K562 (cell line): ENCODE measurements at regions not wholly inside any gene's neighbourhood (a gene's known extent, or its start where the extent isn't known, plus 50 kb on each side); places are given as distances from the start of the nearest gene placed in this dataset.

Experiments used
- ATAC-seq: fragments of 200-7000 bp; cut with Tn5 transposase; 3 replicates; pipeline ENCODE4 v1.9.1; 2020; ENCODE audit warnings: moderate library complexity
- BruUV-seq: library from RNA; stranded (reverse); fragments of 400-500 nt; replicated peaks from 2 replicates; lab custom pipeline; 2021; lab: Mats Ljungman, UMichigan
- CTCF ChIA-PET: fragments of 300-600 bp; formaldehyde crosslinking; extraction: SDS; loops from one replicate; lab custom pipeline; 2021; ENCODE audit warnings: low intra/inter-chr PET ratio; lab: Yijun Ruan, JAX
- POLR2A ChIA-PET: fragments of 300-600, 350-650 bp; sonication (Branson Sonifier 250); formaldehyde crosslinking; extraction: SDS; loops from one replicate; lab custom pipeline; 2021; ENCODE audit warnings: antibody characterized with exemption, inconsistent platforms; lab: Yijun Ruan, JAX
- DNase-seq, 4 experiments: peaks; one replicate each; pipeline versions ENCODE4 v3.0.0 to v3.0.0-alpha.2; 2011 to 2018; ENCODE audit warnings: low spot score in 3 of 4, mixed read lengths in 3 of 4; ENCODE audit errors: extremely low read depth in 1 of 4
- FAIRE-seq: peaks from 2 replicates; lab custom pipeline; 2011; peaks lifted over from hg19 to GRCh38; lab: Jason Lieb, UNC
- H2AFZ ChIP-seq: 2 replicates; pipeline ENCODE4 v1.6.0; 2011; ENCODE audit warnings: low read depth, low read length, control low read depth, inconsistent platforms
- H3K27ac ChIP-seq: fragments of 200-600 bp; 3 replicates; pipeline ENCODE4 v1.8.0; 2011; ENCODE audit warnings: low read depth, mild to moderate bottlenecking, control low read depth, inconsistent platforms, low read length, moderate library complexity, mixed read lengths; ENCODE audit errors: extremely low read depth
- H3K27me3 ChIP-seq, 2 experiments: fragments of 300-600 bp in 1 of 2; 2 replicates in 1 of 2; 3 replicates in 1 of 2; pipeline versions ENCODE4 v1.6.0 to v1.8.0; 2011; ENCODE audit warnings: inconsistent platforms in 2 of 2, low read length in 2 of 2, mild to moderate bottlenecking in 1 of 2, mixed read lengths in 1 of 2, moderate library complexity in 1 of 2; ENCODE audit not compliant: control insufficient read depth in 2 of 2, insufficient read depth in 2 of 2
- H3K36me3 ChIP-seq: fragments of 300-600 bp; 3 replicates; pipeline ENCODE4 v1.8.0; 2011; ENCODE audit warnings: mild to moderate bottlenecking, low read length, inconsistent platforms; ENCODE audit not compliant: control insufficient read depth, insufficient read depth
- H3K4me1 ChIP-seq, 2 experiments: fragments of 200-600 bp in 1 of 2; replicated peaks in 1 of 2; 2 replicates in 1 of 2; 3 replicates in 1 of 2; pipeline versions ENCODE4 v1.5.1 to v1.8.0; 2011; ENCODE audit warnings: inconsistent platforms in 2 of 2, low read length in 2 of 2, mild to moderate bottlenecking in 1 of 2, mixed read lengths in 1 of 2, moderate library complexity in 1 of 2; ENCODE audit not compliant: control insufficient read depth in 2 of 2, insufficient read depth in 2 of 2
- H3K4me2 ChIP-seq: 2 replicates; pipeline ENCODE4 v1.6.1; 2011; ENCODE audit warnings: low read length, control low read depth, inconsistent platforms, mixed read lengths; ENCODE audit not compliant: insufficient read depth
- H3K4me3 ChIP-seq: fragments of 200-600 bp; sonication (generic), shearing (Covaris generic); 2 replicates; pipeline ENCODE4 v1.5.1; 2016; ENCODE audit warnings: control low read depth, inconsistent platforms
- H3K79me2 ChIP-seq: fragments of 200-600 bp; 3 replicates; pipeline ENCODE4 v1.8.0; 2011; ENCODE audit warnings: low read length, inconsistent platforms; ENCODE audit not compliant: control insufficient read depth, insufficient read depth
- H3K9ac ChIP-seq, 2 experiments: 2 replicates each; pipeline versions ENCODE4 v1.6.0 to v1.6.1; 2011; ENCODE audit warnings: low read depth in 2 of 2, low read length in 2 of 2, control low read depth in 1 of 2, inconsistent platforms in 1 of 2, mild to moderate bottlenecking in 1 of 2, mixed read lengths in 1 of 2; ENCODE audit not compliant: insufficient read depth in 1 of 2
- H3K9me1 ChIP-seq: one replicate; pipeline ENCODE4 v1.6.0; 2011; ENCODE audit warnings: inconsistent platforms, mild to moderate bottlenecking, low read length, moderate library complexity; ENCODE audit not compliant: control insufficient read depth, insufficient read depth
- H3K9me3 ChIP-seq: replicated peaks from 2 replicates; pipeline ENCODE4 v1.5.1; 2011; ENCODE audit warnings: low read depth, low read length, inconsistent platforms; ENCODE audit not compliant: control insufficient read depth, insufficient read depth
- H4K20me1 ChIP-seq: replicated peaks from 2 replicates; pipeline ENCODE4 v1.6.1; 2011; ENCODE audit warnings: low read length, inconsistent platforms, mixed read lengths; ENCODE audit not compliant: control insufficient read depth, insufficient read depth
- CHCHD3 ChIP-seq: fragments of 250-450 bp; sonication (Bioruptor Pico); IDR thresholded peaks from 2 replicates; pipeline ENCODE4 v2.1.2; 2022; ENCODE audit warnings: mild to moderate bottlenecking
- DPF2 ChIP-seq: fragments of 450-650 bp; IDR thresholded peaks from 2 replicates; pipeline ENCODE4 v1.6.1; 2016
- IRF2 ChIP-seq: sonication (generic); formaldehyde crosslinking; IDR thresholded peaks from 2 replicates; pipeline ENCODE4 v1.8.1; 2022; ENCODE audit warnings: mild to moderate bottlenecking, missing genetic modification reagents
- NELFE ChIP-seq: IDR thresholded peaks from 2 replicates; pipeline ENCODE4 v1.6.1; 2011; ENCODE audit warnings: mild to moderate bottlenecking; ENCODE audit not compliant: insufficient read depth, insufficient read length
- NUFIP1 ChIP-seq: fragments of 450-650 bp; IDR thresholded peaks from 2 replicates; pipeline ENCODE4 v1.6.1; 2018; ENCODE audit not compliant: partially characterized antibody
- RBM14 ChIP-seq: fragments of 200-400 bp; formaldehyde crosslinking; IDR thresholded peaks from 2 replicates; pipeline ENCODE4 v1.6.1; 2018; ENCODE audit warnings: low read depth, mild to moderate bottlenecking, low read length, moderate library complexity, borderline replicate concordance; ENCODE audit not compliant: insufficient read depth
- SAFB ChIP-seq: fragments of 200-400 bp; formaldehyde crosslinking; IDR thresholded peaks from 2 replicates; pipeline ENCODE4 v1.6.1; 2017; ENCODE audit warnings: low read depth, low read length, borderline replicate concordance
- SMARCA4 ChIP-seq: fragments of 450-650 bp; IDR thresholded peaks from 2 replicates; pipeline ENCODE4 v1.6.1; 2016
- SRSF9 ChIP-seq: fragments of 200-400 bp; formaldehyde crosslinking; IDR thresholded peaks from 2 replicates; pipeline ENCODE4 v1.6.1; 2017; ENCODE audit warnings: low read depth, low read length, borderline replicate concordance
- STAT6 ChIP-seq: sonication (generic); formaldehyde crosslinking; IDR thresholded peaks from 2 replicates; pipeline ENCODE4 v1.8.1; 2023; ENCODE audit warnings: mild to moderate bottlenecking, missing genetic modification reagents
- ZC3H11A ChIP-seq: IDR thresholded peaks from 2 replicates; pipeline ENCODE4 v1.6.1; 2012; ENCODE audit warnings: low read depth, low read length, improper control_type of control experiment
- ZFP91 ChIP-seq: sonication (generic); formaldehyde crosslinking; IDR thresholded peaks from 2 replicates; pipeline ENCODE4 v1.8.0; 2022; ENCODE audit warnings: mild to moderate bottlenecking, missing genetic modification reagents
- ZNF217 ChIP-seq: sonication (generic); formaldehyde crosslinking; IDR thresholded peaks from 2 replicates; pipeline ENCODE4 v1.8.0; 2022; ENCODE audit warnings: mild to moderate bottlenecking, missing genetic modification reagents
- WGBS: fragments of 100-300 bp; shearing (Covaris generic); methylation state at CpG from one replicate; pipeline ENCODE4 v1.1.6; 2016; ENCODE audit warnings: low coverage, mixed read lengths; ENCODE audit not compliant: insufficient coverage; ENCODE audit errors: missing lambda C conversion rate; 5-methylcytosine and 5-hydroxymethylcytosine counted together
- in situ Hi-C: fragments of 300-500 bp; cut with MboI; formaldehyde crosslinking; loops from 4 replicates; pipeline ENCODE4 v1.15.0; 2018; ENCODE audit warnings: inconsistent platforms, mixed read lengths
- intact Hi-C: fragments of 100-400 bp; cut with micrococcal nuclease; formaldehyde crosslinking; loops from 2 replicates; pipeline ENCODE4 v1.14.2; 2022

- Histone ChIP-seq H3K4me2 (no peak overlapping the region), H2AFZ (no peak overlapping the region), H4K20me1 (no peaks in the 10 kb centered on the region), H3K9me1 (no peaks in the 10 kb centered on the region), H3K27me3 (no peaks in the 10 kb centered on the region), H3K4me3 (no peak overlapping the region), H3K9ac (no peak overlapping the region), H3K27ac (no peak overlapping the region), H3K9me3 (no peaks in the 10 kb centered on the region), H3K79me2 (no peaks in the 10 kb centered on the region), H3K4me1 (peaks cover 19 to 28% of the 10 kb centered on the region in 2 experiments), H3K36me3 (no peaks in the 10 kb centered on the region)
- ChIA-PET POLR2A (interaction anchor here (0.8 kb wide), 1 partner anchor 483 kb away, joined by 3 read pairs; no protein-coding TSS in a partner anchor), CTCF (no interaction called here)
- BruUV-seq: no TSS peak
- TF ChIP-seq SAFB (no peak), ZC3H11A (no peak), SMARCA4 (no peak), ZFP91 (CRISPR knock-in tag) (no peak), RBM14 (no peak), ZNF217 (CRISPR knock-in tag) (no peak), DPF2 (no peak), STAT6 (no peak), CHCHD3 (CRISPR knock-in tag) (no peak), IRF2 (CRISPR knock-in tag) (no peak), SRSF9 (no peak), NUFIP1 (no peak), NELFE (no peak)
- in situ Hi-C loops: no loop called here
- WGBS: 69% methylated on average over 2 of the region's 2 CpGs
- DNase-seq (no peak), ATAC-seq (no peak), FAIRE-seq (no peak)
- intact Hi-C loops: no loop called here
Observed at GRCh38 chr6:15032015-15032414, 213.9 kb upstream of the JARID2 start.
